GM12872 (cell line): ENCODE measurements at regions not wholly inside any gene's neighbourhood (a gene's known extent, or its start where the extent isn't known, plus 50 kb on each side); places are given as distances from the start of the nearest gene placed in this dataset.

Experiments used
- CTCF ChIP-seq: IDR thresholded peaks from 3 replicates; pipeline ENCODE4 v1.5.1; 2011; ENCODE audit warnings: low read depth, mild to moderate bottlenecking, low read length, moderate library complexity; ENCODE audit not compliant: insufficient read depth

GRCh38 chr21:27817902-27818623 lies 851.2 kb upstream of the ADAMTS5 start:
- no peak for TF ChIP-seq CTCF

- no peak for TF ChIP-seq CTCF
These were observed 850.2 kb upstream of the ADAMTS5 start for GRCh38 chr21:27817074-27817473.

GRCh38 chr21:27816301-27816700 lies 849.4 kb upstream of the ADAMTS5 start:
- TF ChIP-seq CTCF: no peak

GRCh38 chr21:27814226-27814625 lies 847.3 kb upstream of the ADAMTS5 start:
- TF ChIP-seq CTCF: no peak

- TF ChIP-seq CTCF: no peak
These were observed 846.9 kb upstream of the ADAMTS5 start for GRCh38 chr21:27813750-27814149.

GRCh38 chr21:27813344-27813743 lies 846.5 kb upstream of the ADAMTS5 start:
- no peak for TF ChIP-seq CTCF

- TF ChIP-seq CTCF: no peak
These were observed 845.4 kb upstream of the ADAMTS5 start for GRCh38 chr21:27812279-27812678.
